Glutamatergic neuron (in vitro differentiated cells): ENCODE measurements at regions not wholly inside any gene's neighbourhood (a gene's known extent, or its start where the extent isn't known, plus 50 kb on each side); places are given as distances from the start of the nearest gene placed in this dataset.

ENCODE experiments used
- DNase-seq: peaks from one replicate; pipeline ENCODE4 v3.0.0; 2022
- H3K27ac Mint-ChIP-seq: one replicate; pipeline ENCODE4 v1.8.0; 2020; ENCODE audit warnings: mild to moderate bottlenecking, mixed read lengths, inconsistent platforms; ENCODE audit not compliant: unreplicated experiment
- H3K27me3 Mint-ChIP-seq: one replicate; pipeline ENCODE4 v1.8.0; 2020; ENCODE audit warnings: mild to moderate bottlenecking, moderate library complexity, mixed read lengths, inconsistent platforms; ENCODE audit not compliant: unreplicated experiment
- H3K36me3 Mint-ChIP-seq: one replicate; pipeline ENCODE4 v1.8.0; 2020; ENCODE audit warnings: mild to moderate bottlenecking, mixed read lengths, inconsistent platforms; ENCODE audit not compliant: unreplicated experiment
- H3K4me1 Mint-ChIP-seq: one replicate; pipeline ENCODE4 v1.8.0; 2020; ENCODE audit warnings: mild to moderate bottlenecking, low read depth, mixed read lengths, inconsistent platforms; ENCODE audit not compliant: unreplicated experiment
- H3K4me3 Mint-ChIP-seq: one replicate; pipeline ENCODE4 v1.8.0; 2020; ENCODE audit warnings: mild to moderate bottlenecking, mixed read lengths, inconsistent platforms; ENCODE audit not compliant: unreplicated experiment
- H3K9me3 Mint-ChIP-seq: one replicate; pipeline ENCODE4 v1.8.0; 2020; ENCODE audit warnings: mild to moderate bottlenecking, moderate library complexity, mixed read lengths, inconsistent platforms; ENCODE audit not compliant: unreplicated experiment
- TF ChIP-seq, protein P1 (sequence below): fragments of 200-600 bp; sonication (generic); IDR thresholded peaks from one replicate; pipeline ENCODE4 v1.5.0; 2021; ENCODE audit not compliant: partially characterized antibody, unreplicated experiment

GRCh38 chr16:9447195-9447551 lies 355.7 kb downstream of the HAPSTR1 start:
- H3K9me3 Mint-ChIP-seq = peaks cover 4% of the 10 kb centered on the region
- TF ChIP-seq, protein P1, sequence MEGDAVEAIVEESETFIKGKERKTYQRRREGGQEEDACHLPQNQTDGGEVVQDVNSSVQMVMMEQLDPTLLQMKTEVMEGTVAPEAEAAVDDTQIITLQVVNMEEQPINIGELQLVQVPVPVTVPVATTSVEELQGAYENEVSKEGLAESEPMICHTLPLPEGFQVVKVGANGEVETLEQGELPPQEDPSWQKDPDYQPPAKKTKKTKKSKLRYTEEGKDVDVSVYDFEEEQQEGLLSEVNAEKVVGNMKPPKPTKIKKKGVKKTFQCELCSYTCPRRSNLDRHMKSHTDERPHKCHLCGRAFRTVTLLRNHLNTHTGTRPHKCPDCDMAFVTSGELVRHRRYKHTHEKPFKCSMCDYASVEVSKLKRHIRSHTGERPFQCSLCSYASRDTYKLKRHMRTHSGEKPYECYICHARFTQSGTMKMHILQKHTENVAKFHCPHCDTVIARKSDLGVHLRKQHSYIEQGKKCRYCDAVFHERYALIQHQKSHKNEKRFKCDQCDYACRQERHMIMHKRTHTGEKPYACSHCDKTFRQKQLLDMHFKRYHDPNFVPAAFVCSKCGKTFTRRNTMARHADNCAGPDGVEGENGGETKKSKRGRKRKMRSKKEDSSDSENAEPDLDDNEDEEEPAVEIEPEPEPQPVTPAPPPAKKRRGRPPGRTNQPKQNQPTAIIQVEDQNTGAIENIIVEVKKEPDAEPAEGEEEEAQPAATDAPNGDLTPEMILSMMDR = no peak
- DNase-seq = no peak
- peaks cover 2% of the 10 kb centered on the region for H3K27me3 Mint-ChIP-seq
- no peak overlapping the region for H3K27ac Mint-ChIP-seq
- peaks cover 6% of the 10 kb centered on the region for H3K36me3 Mint-ChIP-seq
- H3K4me3 Mint-ChIP-seq = no peak overlapping the region
- peaks cover 4% of the 10 kb centered on the region for H3K4me1 Mint-ChIP-seq

DNA sequence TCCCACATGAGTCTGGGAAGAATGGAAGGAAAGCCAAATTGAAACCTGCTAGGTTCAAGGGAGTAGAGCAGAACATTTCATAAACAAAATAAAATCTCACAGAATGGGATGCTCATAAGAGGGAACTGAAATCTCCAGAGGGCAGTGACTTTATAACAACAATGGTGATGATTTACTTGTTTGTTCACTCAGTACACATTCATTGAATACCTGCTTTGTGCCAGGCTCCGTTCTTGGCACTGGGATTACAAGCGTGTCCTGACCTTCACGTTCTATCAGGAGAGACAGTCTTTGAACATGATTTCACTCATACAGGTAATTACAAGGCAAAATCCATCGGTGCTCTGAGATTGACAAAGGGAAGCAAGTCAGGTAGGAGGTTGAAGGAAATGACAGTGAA lies 356.3 kb downstream of the HAPSTR1 start:
- no peaks in the 10 kb centered on the region for H3K27me3 Mint-ChIP-seq
- H3K4me3 Mint-ChIP-seq = no peak overlapping the region
- TF ChIP-seq, protein P1 = no peak
- H3K9me3 Mint-ChIP-seq = peaks cover 4% of the 10 kb centered on the region
- H3K36me3 Mint-ChIP-seq = peaks cover 6% of the 10 kb centered on the region
- no peak for DNase-seq
- peaks cover 4% of the 10 kb centered on the region for H3K4me1 Mint-ChIP-seq
- no peak overlapping the region for H3K27ac Mint-ChIP-seq

DNA sequence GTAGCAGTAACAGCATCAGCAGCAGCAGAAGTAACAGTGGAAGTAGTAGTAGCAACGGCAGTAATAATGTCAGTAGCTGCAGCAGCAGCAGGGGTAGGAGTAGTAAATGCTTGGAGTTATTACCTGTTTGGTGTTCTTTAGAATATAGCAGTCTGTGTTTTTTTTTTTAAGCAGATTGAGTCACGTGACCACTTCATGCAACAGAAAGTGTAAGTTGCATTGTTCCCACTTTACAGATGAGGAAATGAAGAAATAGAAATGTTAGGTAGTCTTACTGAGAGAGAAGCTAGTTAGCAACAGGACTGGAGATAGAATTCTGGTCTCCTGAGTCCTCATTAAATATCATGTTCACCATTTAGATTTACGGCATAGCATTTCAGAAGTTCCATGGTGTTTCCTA lies 358.2 kb downstream of the HAPSTR1 start:
- Mint-ChIP-seq H3K36me3 (peaks cover 6% of the 10 kb centered on the region), H3K27ac (no peak overlapping the region), H3K27me3 (peaks cover 3% of the 10 kb centered on the region), H3K4me1 (peaks cover 4% of the 10 kb centered on the region), H3K4me3 (no peak overlapping the region), H3K9me3 (peaks cover 5% of the 10 kb centered on the region)
- no peak for DNase-seq
- TF ChIP-seq, protein P1 = no peak

DNA sequence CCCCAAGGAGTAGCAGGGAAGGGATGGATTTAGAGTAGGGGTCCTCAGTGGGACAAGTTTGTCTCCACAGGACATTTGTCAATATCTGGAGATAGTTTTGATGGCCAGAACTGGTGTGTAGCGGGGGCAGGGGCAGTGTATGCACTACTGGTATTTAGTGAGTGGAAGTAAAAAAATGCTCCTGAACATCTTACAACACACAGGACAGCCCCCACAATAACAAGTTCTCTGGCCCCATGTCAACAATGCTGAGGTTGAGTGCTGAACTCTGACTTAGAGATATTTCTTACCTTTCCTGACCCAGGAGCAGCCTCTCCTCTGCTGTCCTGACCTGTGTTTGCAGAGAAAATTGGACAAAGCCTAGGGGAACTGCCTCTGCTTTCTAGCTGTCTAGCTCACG lies 365.8 kb downstream of the HAPSTR1 start:
- Mint-ChIP-seq H3K27ac (no peak overlapping the region), H3K4me1 (no peaks in the 10 kb centered on the region), H3K4me3 (no peak overlapping the region), H3K27me3 (peaks cover 6% of the 10 kb centered on the region), H3K36me3 (peaks cover 5% of the 10 kb centered on the region), H3K9me3 (peaks cover 4% of the 10 kb centered on the region)
- no peak for DNase-seq
- TF ChIP-seq, protein P1 = no peak

GRCh38 chr16:9458816-9459215 lies 367.4 kb downstream of the HAPSTR1 start:
- TF ChIP-seq, protein P1 = no peak
- Mint-ChIP-seq H3K4me1 (no peaks in the 10 kb centered on the region), H3K36me3 (peaks cover 5% of the 10 kb centered on the region), H3K27ac (no peak overlapping the region), H3K27me3 (peaks cover 6% of the 10 kb centered on the region), H3K9me3 (peaks cover 4% of the 10 kb centered on the region), H3K4me3 (no peak overlapping the region)
- DNase-seq = no peak
